ENCODE measurements at regions not wholly inside any gene's neighbourhood (a gene's known extent, or its start where the extent isn't known, plus 50 kb on each side); places are given as distances from the start of the nearest gene placed in this dataset.

GRCh38 chr11:106177311-106177710 lies 99.8 kb downstream of the AASDHPPT start:
- POLR2A ChIA-PET (ENCODE audit: unreplicated experiment), result no interaction called here
- CTCF ChIA-PET, result no interaction called here
- Histone ChIP-seq H3K9ac (ENCODE audit: low read length) (no peak overlapping the region), H4K20me1 (ENCODE audit: low read length) (no peaks in the 10 kb centered on the region), H3K9me3 (ENCODE audit: low read length) (no peaks in the 10 kb centered on the region), H3K36me3 (ENCODE audit: low read depth, low read length) (no peaks in the 10 kb centered on the region), H3K9me2 (replicated peaks; ENCODE audit: low read length) (no peaks in the 10 kb centered on the region), H3K4me3 (ENCODE audit: low read length) (no peak overlapping the region), H3F3A (ENCODE audit: low read length, unreplicated experiment) (no peaks in the 10 kb centered on the region), H3K79me2 (ENCODE audit: low read length) (no peaks in the 10 kb centered on the region), H3K4me2 (ENCODE audit: low read length) (no peak overlapping the region), H2AFZ (ENCODE audit: low read length) (no peak overlapping the region), H3K27ac (ENCODE audit: low read length) (no peak overlapping the region), H3K27me3 (ENCODE audit: low read length) (no peaks in the 10 kb centered on the region), H3K4me1 (ENCODE audit: insufficient read depth, low read length) (peaks cover 3% of the 10 kb centered on the region; the same call in 1 of the 2 replicates)
- DNase-seq (no peak), ATAC-seq (no peak)
- BruUV-seq (replicated peaks), result no TSS peak
- intact Hi-C loops (cut with micrococcal nuclease), result no loop called here
- TF ChIP-seq, protein P1, sequence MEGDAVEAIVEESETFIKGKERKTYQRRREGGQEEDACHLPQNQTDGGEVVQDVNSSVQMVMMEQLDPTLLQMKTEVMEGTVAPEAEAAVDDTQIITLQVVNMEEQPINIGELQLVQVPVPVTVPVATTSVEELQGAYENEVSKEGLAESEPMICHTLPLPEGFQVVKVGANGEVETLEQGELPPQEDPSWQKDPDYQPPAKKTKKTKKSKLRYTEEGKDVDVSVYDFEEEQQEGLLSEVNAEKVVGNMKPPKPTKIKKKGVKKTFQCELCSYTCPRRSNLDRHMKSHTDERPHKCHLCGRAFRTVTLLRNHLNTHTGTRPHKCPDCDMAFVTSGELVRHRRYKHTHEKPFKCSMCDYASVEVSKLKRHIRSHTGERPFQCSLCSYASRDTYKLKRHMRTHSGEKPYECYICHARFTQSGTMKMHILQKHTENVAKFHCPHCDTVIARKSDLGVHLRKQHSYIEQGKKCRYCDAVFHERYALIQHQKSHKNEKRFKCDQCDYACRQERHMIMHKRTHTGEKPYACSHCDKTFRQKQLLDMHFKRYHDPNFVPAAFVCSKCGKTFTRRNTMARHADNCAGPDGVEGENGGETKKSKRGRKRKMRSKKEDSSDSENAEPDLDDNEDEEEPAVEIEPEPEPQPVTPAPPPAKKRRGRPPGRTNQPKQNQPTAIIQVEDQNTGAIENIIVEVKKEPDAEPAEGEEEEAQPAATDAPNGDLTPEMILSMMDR (conservative IDR thresholded peaks at IDR 0.05; ENCODE audit: low read depth, low read length), result no peak
- TF ChIP-seq EZH2phosphoT487 (IDR thresholded peaks at IDR 0.05; ENCODE audit: borderline replicate concordance, low read length) (no peak), EZH2 (IDR thresholded peaks at IDR 0.05; ENCODE audit: low read length, unreplicated experiment) (no peak)

DNA sequence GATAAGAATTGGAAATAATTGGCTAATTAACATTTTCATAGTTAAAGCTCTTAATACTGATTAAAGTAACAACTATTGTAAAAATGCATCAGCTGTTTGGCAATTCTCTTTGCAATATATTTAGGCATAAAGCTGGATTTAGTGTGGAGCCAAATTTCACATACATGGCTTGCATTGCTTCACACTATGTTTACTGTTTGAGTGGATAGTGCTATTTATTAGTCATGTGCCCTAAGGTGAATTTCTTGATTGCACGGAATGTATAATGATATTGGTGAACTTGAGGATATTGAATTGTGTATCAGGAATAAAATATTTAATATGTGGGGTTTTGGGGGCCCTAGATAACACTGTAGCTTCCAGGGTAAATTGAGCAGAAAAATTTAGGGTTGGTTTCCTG lies 100.9 kb downstream of the AASDHPPT start:
- no peaks in the 10 kb centered on the region for H3K9me2 ChIP-seq (replicated peaks; ENCODE audit: low read length)
- no TSS peak for BruUV-seq (replicated peaks)
- ATAC-seq (no peak), DNase-seq (peak; percentile 58)
- ChIA-PET CTCF (no interaction called here), POLR2A (ENCODE audit: unreplicated experiment) (no interaction called here)
- no peaks in the 10 kb centered on the region for H3K79me2 ChIP-seq (ENCODE audit: low read length)
- no peaks in the 10 kb centered on the region for H4K20me1 ChIP-seq (ENCODE audit: low read length)
- H3K9me3 ChIP-seq (ENCODE audit: low read length), result no peaks in the 10 kb centered on the region
- no peak overlapping the region for H3K9ac ChIP-seq (ENCODE audit: low read length)
- intact Hi-C loops (cut with micrococcal nuclease), result no loop called here
- no peaks in the 10 kb centered on the region for H3K27me3 ChIP-seq (ENCODE audit: low read length)
- no peak overlapping the region for H2AFZ ChIP-seq (ENCODE audit: low read length)
- H3K4me1 ChIP-seq (ENCODE audit: insufficient read depth, low read length), result peaks cover 3% of the 10 kb centered on the region; the same call in 1 of the 2 replicates
- no peak overlapping the region for H3K4me2 ChIP-seq (ENCODE audit: low read length)
- H3K36me3 ChIP-seq (ENCODE audit: low read depth, low read length), result no peaks in the 10 kb centered on the region
- no peak overlapping the region for H3K4me3 ChIP-seq (ENCODE audit: low read length)
- TF ChIP-seq EZH2 (IDR thresholded peaks at IDR 0.05; ENCODE audit: low read length, unreplicated experiment) (no peak), EZH2phosphoT487 (IDR thresholded peaks at IDR 0.05; ENCODE audit: borderline replicate concordance, low read length) (no peak)
- TF ChIP-seq, protein P1 (conservative IDR thresholded peaks at IDR 0.05; ENCODE audit: low read depth, low read length), result no peak
- H3K27ac ChIP-seq (ENCODE audit: low read length), result no peak overlapping the region
- no peaks in the 10 kb centered on the region for H3F3A ChIP-seq (ENCODE audit: low read length, unreplicated experiment)

- BruUV-seq (replicated peaks), result no TSS peak
- H3K36me3 ChIP-seq (ENCODE audit: low read depth, low read length), result no peaks in the 10 kb centered on the region
- TF ChIP-seq, protein P1 (conservative IDR thresholded peaks at IDR 0.05; ENCODE audit: low read depth, low read length), result no peak
- no peak for TF ChIP-seq EZH2 (IDR thresholded peaks at IDR 0.05; ENCODE audit: low read length, unreplicated experiment)
- TF ChIP-seq EZH2phosphoT487 (IDR thresholded peaks at IDR 0.05; ENCODE audit: borderline replicate concordance, low read length), result no peak
- H3K27ac ChIP-seq (ENCODE audit: low read length), result no peak overlapping the region
- no peak overlapping the region for H2AFZ ChIP-seq (ENCODE audit: low read length)
- DNase-seq, result no peak
- no peaks in the 10 kb centered on the region for H3K9me2 ChIP-seq (replicated peaks; ENCODE audit: low read length)
- H3K27me3 ChIP-seq (ENCODE audit: low read length), result no peaks in the 10 kb centered on the region
- no peaks in the 10 kb centered on the region for H4K20me1 ChIP-seq (ENCODE audit: low read length)
- no peaks in the 10 kb centered on the region for H3K9me3 ChIP-seq (ENCODE audit: low read length)
- no peak overlapping the region for H3K9ac ChIP-seq (ENCODE audit: low read length)
- H3K4me2 ChIP-seq (ENCODE audit: low read length), result no peak overlapping the region
- H3F3A ChIP-seq (ENCODE audit: low read length, unreplicated experiment), result no peaks in the 10 kb centered on the region
- ChIA-PET POLR2A (ENCODE audit: unreplicated experiment) (interaction anchor here (0.7 kb wide), 1 partner anchor 36 kb away, joined by 4 read pairs; no protein-coding TSS in a partner anchor), CTCF (no interaction called here)
- H3K4me3 ChIP-seq (ENCODE audit: low read length), result no peak overlapping the region
- no peaks in the 10 kb centered on the region for H3K79me2 ChIP-seq (ENCODE audit: low read length)
- peaks cover 3% of the 10 kb centered on the region; the same call in 1 of the 2 replicates for H3K4me1 ChIP-seq (ENCODE audit: insufficient read depth, low read length)
- no peak for ATAC-seq
- intact Hi-C loops (cut with micrococcal nuclease), result no loop called here
These were observed 101.6 kb downstream of the AASDHPPT start for GRCh38 chr11:106179048-106179447.

All from PC-3 (cell line).